ENCODE measurements at regions not wholly inside any gene's neighbourhood (a gene's known extent, or its start where the extent isn't known, plus 50 kb on each side); places are given as distances from the start of the nearest gene placed in this dataset.
"Not testable (repeated sequence)": the region's sequence is repeated elsewhere in the genome, so short reads cannot be mapped to it uniquely, and the experiment has no call there.

- Histone ChIP-seq H3K4me3 (ENCODE audit: low read length in 3 of 3) (no peak overlapping the region), H3K27me3 (ENCODE audit: control insufficient read depth, insufficient read depth, low read length) (no peaks in the 10 kb centered on the region), H3K4me1 (ENCODE audit: control insufficient read depth in 2 of 3, insufficient read depth in 2 of 3, low read depth in 1 of 3, low read length in 3 of 3) (no peaks in the 10 kb centered on the region), H3K9ac (ENCODE audit: low read length in 3 of 3) (no peak overlapping the region), H3K9me3 (ENCODE audit: control insufficient read depth in 2 of 3, insufficient read depth in 1 of 3, low read length in 3 of 3) (no peaks in the 10 kb centered on the region), H3K27ac (ENCODE audit: low read depth in 2 of 2, low read length in 2 of 2) (no peak overlapping the region), H3K36me3 (ENCODE audit: control insufficient read depth in 2 of 3, insufficient read depth in 3 of 3, low read length in 3 of 3) (no peaks in the 10 kb centered on the region)
- TF ChIP-seq CTCF (IDR thresholded peaks at IDR 0.05; ENCODE audit: borderline replicate concordance, extremely low read depth, insufficient read depth), result no peak
- DNase-seq (no peak), FAIRE-seq (no peak)
- intact Hi-C loops (cut with DNase I), result no loop called here
Measured at GRCh38 chr2:160615706-160616105, 122.1 kb upstream of the RBMS1 start.

GRCh38 chr2:160616149-160616548 lies 122.5 kb upstream of the RBMS1 start:
- TF ChIP-seq CTCF (IDR thresholded peaks at IDR 0.05; ENCODE audit: borderline replicate concordance, extremely low read depth, insufficient read depth), result no peak
- H3K27me3 ChIP-seq (ENCODE audit: control insufficient read depth, insufficient read depth, low read length), result no peaks in the 10 kb centered on the region
- no peak overlapping the region for H3K9ac ChIP-seq (ENCODE audit: low read length in 3 of 3)
- no peak overlapping the region for H3K4me3 ChIP-seq (ENCODE audit: low read length in 3 of 3)
- FAIRE-seq (no peak), DNase-seq (no peak)
- no peak overlapping the region for H3K27ac ChIP-seq (ENCODE audit: low read depth in 2 of 2, low read length in 2 of 2)
- intact Hi-C loops (cut with DNase I), result no loop called here
- no peaks in the 10 kb centered on the region for H3K4me1 ChIP-seq (ENCODE audit: control insufficient read depth in 2 of 3, insufficient read depth in 2 of 3, low read depth in 1 of 3, low read length in 3 of 3)
- no peaks in the 10 kb centered on the region for H3K36me3 ChIP-seq (ENCODE audit: control insufficient read depth in 2 of 3, insufficient read depth in 3 of 3, low read length in 3 of 3)
- no peaks in the 10 kb centered on the region for H3K9me3 ChIP-seq (ENCODE audit: control insufficient read depth in 2 of 3, insufficient read depth in 1 of 3, low read length in 3 of 3)

DNA sequence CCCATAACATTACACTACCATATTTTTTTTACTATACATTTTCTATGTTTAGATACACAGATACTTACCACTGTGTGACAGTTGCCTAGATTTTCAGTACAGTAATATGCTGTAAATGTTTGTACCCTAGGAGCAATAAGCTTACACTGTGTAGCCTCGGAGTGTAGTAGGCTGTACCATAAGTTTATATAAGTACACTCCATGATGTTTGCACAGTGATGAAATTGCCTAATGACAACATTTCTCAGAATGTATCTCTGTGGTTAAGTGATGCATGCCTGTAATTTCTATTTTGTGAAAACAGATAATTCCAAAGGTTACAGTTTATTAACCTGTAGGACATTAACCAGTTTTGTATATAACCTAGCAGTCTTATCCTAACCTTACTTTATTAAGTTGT lies 128.1 kb upstream of the RBMS1 start:
- FAIRE-seq (no peak), DNase-seq (no peak)
- TF ChIP-seq CTCF (IDR thresholded peaks at IDR 0.05; ENCODE audit: borderline replicate concordance, extremely low read depth, insufficient read depth), result no peak
- no peaks in the 10 kb centered on the region for H3K36me3 ChIP-seq (ENCODE audit: control insufficient read depth in 2 of 3, insufficient read depth in 3 of 3, low read length in 3 of 3)
- intact Hi-C loops (cut with DNase I), result no loop called here
- H3K4me3 ChIP-seq (ENCODE audit: low read length in 3 of 3), result no peak overlapping the region
- no peaks in the 10 kb centered on the region for H3K9me3 ChIP-seq (ENCODE audit: control insufficient read depth in 2 of 3, insufficient read depth in 1 of 3, low read length in 3 of 3)
- H3K9ac ChIP-seq (ENCODE audit: low read length in 3 of 3), result no peak overlapping the region
- no peaks in the 10 kb centered on the region for H3K27me3 ChIP-seq (ENCODE audit: control insufficient read depth, insufficient read depth, low read length)
- H3K4me1 ChIP-seq (ENCODE audit: control insufficient read depth in 2 of 3, insufficient read depth in 2 of 3, low read depth in 1 of 3, low read length in 3 of 3), result no peaks in the 10 kb centered on the region
- H3K27ac ChIP-seq (ENCODE audit: low read depth in 2 of 2, low read length in 2 of 2), result no peak overlapping the region

DNA sequence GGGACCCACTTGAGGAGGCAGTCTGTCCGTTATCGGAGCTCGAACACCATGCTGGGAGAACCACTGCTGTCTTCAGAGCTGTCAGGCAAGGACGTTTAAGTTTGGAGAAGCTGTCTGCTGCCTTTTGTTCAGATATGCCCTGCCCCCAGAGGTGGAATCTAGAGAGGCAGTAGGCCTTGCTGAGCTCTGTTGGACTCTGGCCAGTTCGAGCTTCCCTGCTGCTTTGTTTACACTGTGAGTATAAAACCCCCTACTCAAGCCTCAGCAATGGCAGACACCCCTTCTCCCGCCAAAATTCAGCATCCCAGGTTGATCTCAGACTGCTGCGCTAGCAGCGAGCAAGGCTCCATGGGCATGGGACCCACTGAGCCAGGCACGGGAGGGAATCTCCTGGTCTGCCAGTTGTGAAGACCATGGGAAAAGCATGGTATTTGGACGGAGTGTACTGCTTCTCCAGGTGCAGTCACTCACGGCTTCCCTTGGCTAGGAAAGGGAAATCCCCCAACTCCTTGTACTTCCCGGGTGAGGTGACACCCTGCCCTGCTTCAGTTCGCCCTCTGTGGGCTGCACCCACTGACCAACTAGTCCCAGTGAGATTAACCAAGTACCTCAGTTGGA lies 134.5 kb upstream of the RBMS1 start:
- H3K27ac ChIP-seq (ENCODE audit: low read depth in 2 of 2, low read length in 2 of 2); H3K9me3 ChIP-seq (ENCODE audit: control insufficient read depth in 2 of 3, insufficient read depth in 1 of 3, low read length in 3 of 3); H3K36me3 ChIP-seq (ENCODE audit: control insufficient read depth in 2 of 3, insufficient read depth in 3 of 3, low read length in 3 of 3); H3K4me1 ChIP-seq (ENCODE audit: control insufficient read depth in 2 of 3, insufficient read depth in 2 of 3, low read depth in 1 of 3, low read length in 3 of 3); H3K9ac ChIP-seq (ENCODE audit: low read length in 3 of 3); intact Hi-C loops (cut with DNase I); H3K4me3 ChIP-seq (ENCODE audit: low read length in 3 of 3); H3K27me3 ChIP-seq (ENCODE audit: control insufficient read depth, insufficient read depth, low read length); FAIRE-seq: not testable (repeated sequence)
- DNase-seq, result peak in 1 of 5 donors; percentile 42
